KG1 (cell line): ENCODE measurements at regions not wholly inside any gene's neighbourhood (a gene's known extent, or its start where the extent isn't known, plus 50 kb on each side); places are given as distances from the start of the nearest gene placed in this dataset.
A peak's percentile ranks its signal among the peaks of the same experiment; 100 is the strongest.
"Not testable (repeated sequence)": the region's sequence is repeated elsewhere in the genome, so short reads cannot be mapped to it uniquely, and the experiment has no call there.

ENCODE experiments used
- DNase-seq: peaks from one replicate; lab custom pipeline; 2025; lab: John Stamatoyannopoulos, UW

DNA sequence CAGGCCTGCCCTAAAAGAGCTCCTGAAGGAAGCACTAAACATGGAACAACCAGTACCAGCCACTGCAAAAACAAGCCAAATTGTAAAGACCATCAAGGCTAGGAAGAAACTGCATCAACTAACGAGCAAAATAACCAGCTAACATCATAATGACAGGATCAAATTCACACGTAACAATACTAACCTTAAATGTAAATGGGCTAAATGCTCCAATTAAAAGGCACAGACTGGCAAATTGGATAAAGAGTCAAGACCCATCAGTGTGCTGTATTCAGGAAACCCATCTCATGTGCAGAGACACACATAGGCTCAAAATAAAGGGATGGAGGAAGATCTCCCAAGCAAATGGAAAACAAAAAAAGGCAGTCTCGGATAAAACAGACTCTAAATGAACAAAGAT, 117.7 kb upstream of the ETV3 start:
- not testable (repeated sequence) for DNase-seq

DNA sequence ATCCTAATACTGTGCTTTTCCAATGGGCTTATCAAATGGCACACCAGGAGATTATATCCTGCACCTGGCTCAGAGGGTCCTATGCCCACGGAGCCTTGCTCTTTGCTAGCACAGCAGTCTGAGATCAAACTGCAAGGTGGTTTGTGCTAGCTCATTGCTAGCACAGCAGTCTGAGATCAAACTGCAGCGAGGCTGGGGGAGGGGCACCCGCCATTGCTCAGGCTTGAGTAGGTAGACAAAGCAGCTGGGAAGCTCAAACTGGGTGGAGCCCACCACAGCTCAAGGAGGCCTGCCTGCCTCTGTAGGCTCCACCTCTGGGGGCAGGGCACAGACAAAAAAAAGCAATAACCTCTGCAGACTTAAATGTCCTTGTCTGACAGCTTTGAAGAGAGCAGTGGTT, 116.0 kb upstream of the ETV3 start:
- DNase-seq = not testable (repeated sequence)

DNA sequence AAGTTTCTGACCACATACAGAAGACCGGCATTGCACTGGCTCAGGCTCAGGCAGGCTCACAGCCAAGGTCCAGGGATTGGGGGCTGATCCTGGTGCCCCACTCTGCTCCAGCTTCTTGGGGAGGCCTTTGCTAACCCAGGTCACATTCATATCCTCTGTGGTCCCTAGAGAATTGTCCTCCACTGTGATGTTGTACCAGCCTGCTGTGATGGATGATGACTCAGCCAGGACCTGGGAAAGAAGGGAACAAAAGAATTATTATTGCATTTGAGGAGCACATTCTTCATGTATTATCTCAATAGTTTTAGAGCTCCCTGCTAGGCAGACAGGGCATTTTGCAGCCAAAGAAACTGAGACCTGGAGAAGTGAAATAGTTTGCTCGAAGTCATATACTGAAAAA, 114.3 kb upstream of the ETV3 start:
- no peak for DNase-seq

DNA sequence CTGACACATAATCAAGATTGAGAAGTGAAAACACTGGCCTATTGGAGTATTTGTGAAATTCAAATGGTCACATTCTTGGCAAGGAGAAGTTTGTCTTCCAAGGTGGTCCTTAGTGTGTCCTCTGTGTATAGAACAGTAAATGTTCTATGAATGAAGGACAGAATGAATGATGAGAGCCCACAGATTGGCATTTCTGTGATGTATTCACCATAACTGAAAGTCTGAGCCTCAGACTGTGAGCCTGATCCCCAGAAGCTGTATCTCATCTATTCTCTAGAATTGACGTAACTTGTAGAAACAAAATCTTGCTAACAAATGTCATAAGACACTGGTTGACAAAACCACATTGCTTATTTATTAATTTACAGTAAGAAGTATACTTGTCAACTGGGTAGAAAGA, 111.5 kb upstream of the ETV3 start:
- DNase-seq = no peak

DNA sequence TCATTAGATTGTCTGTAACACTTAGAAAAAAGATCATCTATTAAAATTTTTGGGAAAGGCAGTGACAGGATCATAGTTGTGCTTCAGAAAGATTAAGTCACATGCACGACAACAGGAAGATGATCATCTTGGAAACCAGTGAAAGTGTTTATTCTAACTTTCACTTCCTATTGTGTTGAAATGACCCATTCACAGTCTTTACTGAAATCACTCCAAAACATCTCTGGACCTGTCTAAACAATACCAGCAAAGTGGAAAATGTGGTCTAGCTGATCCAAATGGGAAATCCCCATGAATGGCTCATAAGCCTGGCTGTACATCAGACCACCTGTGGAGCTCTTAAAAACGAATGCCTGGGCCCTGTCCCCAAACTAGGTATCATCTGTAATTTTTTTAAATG, 111.1 kb upstream of the ETV3 start:
- no peak for DNase-seq

DNA sequence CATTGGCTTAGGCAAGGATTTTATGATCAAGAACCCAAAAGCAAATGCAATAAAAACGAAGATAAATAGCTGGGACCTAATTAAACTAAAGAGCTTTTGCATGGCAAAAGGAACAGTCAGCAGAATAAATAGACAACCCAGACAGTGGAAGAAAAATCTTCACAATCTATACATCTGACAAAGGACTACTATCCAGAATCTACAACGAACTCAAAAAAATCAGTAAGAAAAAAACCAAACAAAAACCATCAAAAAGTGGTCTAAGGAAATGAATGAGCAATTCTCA, 109.5 kb upstream of the ETV3 start:
- not testable (repeated sequence) for DNase-seq

DNA sequence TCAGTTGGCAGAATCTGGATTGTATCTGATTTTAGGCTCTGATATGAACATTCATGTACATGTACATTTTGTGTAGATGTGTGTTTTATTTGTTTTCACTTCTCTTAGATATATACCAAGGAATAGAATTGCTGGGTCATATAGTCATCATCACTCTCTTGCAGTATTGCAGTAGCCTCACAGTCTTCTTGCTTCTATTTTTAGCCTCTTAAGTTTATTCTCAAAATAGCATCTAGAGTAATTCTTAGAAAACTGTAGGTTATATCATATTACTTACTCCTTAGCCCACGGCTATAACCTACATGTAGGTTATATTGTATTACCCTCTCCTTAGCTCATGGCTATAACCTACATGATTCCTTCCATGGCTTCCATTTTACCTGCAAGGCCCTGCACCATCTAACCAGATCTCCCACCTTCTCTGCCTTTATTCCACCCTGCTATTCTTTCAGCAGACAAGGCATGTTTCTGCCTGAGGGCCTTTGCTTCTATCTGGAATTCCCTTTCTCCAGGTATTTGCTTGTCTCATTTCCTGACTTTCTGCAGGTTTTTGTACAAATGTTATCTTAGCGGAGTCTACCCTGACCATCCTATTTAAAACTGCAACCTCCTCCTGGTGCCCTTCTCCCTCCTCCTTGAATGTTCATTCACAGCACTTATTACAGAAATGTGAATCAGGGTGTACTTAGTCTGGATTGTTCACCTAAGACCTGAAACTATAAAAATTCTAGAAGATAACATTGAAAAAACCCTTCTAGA, 109.0 kb upstream of the ETV3 start:
- DNase-seq = no peak

DNA sequence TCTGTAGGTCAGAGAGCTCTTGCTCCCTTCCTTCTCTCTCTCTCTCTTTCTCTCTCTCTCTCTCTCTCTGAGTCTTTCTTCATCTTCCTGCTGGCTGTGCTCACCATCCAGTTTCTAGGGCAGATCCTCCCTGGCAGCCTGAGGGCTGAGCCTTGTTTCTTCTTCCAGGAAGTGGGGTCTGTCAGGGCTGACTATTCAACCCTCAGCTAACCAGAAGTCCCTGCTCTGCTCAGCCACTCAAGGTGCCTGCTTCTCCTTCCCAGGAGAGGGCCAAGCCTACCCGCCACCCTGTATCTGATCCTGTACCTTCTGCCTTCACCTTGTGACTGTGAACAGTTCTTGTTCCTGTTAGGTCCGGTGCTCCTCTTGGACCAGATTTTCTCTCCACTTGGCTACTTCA, 107.6 kb upstream of the ETV3 start:
- no peak for DNase-seq

DNA sequence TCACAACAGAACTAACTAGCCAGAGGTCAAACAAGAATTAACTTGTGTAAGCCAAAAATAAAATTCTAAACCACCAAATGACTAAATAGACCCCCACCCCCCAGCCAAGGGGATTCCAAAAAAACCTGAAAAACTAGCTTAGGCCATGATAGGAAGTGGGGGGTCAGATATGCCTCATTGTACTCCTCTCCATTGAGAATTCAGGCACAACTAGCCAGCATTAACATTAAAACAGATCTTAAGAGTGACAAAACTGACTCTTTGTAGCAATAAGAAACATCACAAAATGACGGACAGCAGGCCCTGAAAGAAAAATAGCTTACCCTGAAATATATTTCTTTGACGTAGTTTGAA, 103.0 kb upstream of the ETV3 start:
- no peak for DNase-seq

DNA sequence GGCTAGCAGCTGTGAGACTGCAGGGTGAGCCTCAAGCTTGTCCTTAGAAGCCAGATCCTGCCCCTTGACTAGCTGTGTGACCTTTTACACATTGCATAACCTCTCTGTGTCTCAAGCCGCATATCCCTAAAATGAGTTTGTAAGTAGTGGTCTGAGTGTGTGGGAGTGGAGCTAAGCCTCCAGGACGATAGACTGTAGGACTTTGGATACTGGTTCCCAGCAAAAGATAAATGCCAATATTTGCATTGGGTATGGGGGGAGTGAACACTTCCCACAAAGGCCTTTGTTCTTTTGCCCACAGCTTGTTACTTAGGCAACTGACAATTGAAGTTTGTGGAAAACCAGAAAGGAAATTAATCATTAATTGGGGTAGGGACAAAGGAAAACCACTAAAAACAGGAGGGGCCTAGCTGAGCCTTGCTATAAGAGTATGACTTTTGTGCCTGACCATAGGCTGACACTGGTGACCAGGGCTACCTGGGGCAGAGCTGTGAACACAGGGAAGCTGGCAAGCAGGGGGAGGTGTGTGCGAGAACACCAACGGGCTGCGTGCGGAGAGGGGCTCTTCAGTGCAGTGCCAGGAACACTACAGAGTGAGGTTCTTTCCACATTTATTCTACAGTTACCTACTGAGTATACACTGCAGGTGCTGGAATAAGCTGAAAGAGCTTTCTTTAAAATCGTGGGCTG, 102.4 kb upstream of the ETV3 start:
- no peak for DNase-seq

DNA sequence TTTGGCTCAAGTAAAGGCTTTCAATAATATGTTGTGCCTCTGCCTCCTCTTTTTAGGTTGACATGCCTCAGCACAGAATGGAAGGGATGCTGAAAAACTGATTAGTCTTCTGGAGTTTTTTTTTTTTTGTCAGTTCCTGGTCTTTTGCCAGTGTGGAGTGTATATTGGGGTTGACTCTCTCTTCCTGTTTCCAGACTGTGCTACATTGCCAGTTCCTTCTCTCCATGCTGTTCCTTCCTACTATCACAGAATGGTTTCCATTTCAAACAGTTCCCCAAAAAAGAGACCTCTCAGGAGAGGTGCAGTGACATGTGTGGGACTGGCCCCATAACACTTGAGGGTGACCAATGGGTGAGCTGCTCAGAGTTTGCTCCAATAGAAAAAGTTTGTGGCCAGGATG, 101.7 kb upstream of the ETV3 start:
- DNase-seq = no peak

DNA sequence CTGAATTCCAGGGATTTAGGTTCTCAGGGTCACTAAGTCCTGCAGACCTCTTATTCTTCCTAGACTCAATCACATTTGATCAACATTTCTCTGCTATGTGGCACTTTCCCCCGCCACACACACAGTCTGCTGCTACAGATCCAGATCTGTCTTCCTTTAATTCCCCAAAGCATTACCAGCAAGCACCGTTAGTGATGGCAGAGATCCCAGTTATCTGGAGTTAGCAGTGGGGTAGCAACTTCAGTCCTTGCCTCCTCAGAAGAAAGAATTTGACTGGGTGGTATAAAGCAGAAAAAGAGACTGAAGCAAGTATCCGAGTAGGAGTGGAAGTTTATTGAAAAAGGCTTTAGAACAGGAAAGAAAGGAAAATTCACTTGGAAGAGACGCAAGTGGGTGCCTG, 100.4 kb upstream of the ETV3 start:
- no peak for DNase-seq

DNA sequence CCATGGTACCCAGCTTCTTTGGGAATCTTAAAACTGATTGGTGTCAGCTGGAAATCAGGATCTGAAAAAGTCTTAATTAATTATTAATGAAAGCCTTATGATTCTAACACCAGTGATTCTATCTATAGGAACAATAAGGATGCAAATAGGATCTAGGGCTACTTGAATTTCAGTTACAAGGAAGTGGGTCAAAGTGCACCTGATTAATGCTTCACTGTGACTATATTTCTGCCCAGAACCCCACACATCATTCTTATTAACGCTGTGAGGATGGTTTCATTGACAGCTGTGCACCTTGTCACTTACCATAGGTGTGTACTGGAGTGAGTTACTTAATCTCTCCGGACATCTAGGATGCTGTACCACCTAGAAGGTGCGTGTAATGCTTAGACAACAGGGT, 99.8 kb upstream of the ETV3 start:
- no peak for DNase-seq

DNA sequence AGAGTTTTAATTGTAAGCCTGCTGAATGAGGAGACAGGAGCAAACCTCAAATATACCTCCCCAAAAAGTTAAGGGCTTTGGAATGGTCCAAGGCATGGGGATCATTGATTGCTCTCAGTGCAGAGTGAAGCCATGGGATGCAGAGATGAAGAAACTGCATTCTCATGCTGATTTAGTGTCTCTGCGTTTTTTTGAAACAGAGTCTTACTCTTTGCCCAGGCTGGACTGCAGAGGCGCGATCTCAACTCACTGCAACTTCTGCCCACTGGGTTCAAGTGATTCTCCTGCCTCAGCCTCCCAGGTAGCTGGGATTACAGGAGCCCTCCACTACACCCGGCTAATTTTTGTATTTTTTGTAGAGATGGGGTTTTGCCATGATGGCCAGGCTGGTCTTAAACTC, 99.3 kb upstream of the ETV3 start:
- DNase-seq = no peak

DNA sequence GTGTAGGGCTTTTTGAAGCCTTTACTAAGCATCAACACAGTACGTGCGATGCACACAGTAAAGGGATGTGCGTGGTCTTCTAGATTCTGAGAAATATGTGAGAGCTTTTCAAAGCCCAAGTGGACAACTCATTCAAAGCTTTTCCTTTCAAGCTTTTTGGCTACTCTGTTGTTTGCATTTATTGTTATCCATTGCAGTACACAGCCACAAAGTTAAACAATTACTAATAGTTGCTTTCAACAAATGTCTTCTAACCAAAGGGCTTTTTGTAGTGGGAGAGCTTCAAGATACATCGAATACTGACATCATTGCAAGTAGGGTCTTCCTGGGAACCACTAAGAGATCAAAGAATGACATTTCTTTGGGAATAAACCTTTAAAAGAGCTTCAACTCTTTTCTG, 97.9 kb upstream of the ETV3 start:
- DNase-seq = no peak

DNA sequence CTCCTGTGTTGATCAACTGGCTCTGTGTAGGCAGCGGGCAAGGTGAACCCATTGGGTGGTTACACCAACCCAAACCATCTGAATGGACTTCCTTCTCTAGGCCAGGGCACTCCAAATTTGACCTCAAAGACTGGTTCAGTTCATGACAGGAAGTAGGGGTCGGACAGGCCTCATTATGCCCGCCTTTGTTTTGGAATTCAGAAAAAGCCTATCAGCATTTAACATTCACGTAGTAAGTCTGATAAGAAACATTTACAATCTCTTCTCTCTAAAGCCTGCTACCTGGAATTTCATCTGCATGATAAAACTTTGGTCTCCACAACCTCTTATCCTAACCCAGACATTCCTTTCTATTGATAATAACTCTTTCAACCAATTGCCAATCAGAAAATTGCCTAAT, 97.1 kb upstream of the ETV3 start:
- DNase-seq = no peak

DNA sequence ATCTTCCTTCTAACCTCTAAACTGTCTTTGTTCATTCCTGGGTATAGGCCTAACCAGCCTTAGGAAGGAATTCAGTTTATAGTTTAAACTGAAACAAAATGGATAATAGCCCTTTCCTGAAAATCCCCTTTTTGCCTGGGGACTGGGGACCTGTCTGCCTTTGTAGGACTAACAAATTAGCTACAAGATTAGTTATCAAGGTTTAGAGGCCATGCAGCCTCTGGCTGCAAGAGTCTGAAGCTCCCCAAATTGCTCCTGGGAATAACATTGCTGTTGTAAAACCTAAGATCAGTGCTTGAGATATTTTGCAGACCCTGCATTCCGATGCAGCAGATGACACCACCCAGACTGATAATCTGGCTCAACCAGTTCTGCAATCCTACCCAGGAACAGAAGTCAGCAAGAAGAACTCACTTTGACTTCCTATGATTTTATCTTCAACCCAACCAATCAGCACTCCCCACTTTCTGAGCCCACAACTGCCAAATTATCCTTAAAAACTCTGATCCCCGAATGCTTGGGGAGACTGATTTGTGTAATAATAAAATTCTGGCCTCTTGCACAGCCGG, 96.6 kb upstream of the ETV3 start:
- peak; percentile 3 for DNase-seq

DNA sequence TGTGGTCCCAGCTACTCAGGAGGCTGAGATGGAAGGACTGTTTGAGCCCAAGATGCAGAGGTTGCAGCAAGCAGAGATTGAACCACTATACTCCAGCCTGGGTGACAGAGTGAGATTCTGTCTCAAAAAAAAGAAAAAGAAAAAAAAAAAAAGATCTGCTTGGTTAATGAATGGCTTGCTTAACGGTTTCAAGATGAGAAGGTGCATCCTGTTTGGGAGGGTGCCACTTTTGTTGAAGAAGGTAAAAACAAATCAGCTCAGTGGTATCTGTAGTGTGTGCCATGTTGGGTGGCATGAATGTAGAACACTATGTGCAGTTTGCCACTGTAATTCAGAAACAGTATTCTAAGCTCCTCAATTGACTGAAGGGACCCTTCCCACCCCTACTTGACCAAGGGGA, 94.9 kb upstream of the ETV3 start:
- DNase-seq = no peak

DNA sequence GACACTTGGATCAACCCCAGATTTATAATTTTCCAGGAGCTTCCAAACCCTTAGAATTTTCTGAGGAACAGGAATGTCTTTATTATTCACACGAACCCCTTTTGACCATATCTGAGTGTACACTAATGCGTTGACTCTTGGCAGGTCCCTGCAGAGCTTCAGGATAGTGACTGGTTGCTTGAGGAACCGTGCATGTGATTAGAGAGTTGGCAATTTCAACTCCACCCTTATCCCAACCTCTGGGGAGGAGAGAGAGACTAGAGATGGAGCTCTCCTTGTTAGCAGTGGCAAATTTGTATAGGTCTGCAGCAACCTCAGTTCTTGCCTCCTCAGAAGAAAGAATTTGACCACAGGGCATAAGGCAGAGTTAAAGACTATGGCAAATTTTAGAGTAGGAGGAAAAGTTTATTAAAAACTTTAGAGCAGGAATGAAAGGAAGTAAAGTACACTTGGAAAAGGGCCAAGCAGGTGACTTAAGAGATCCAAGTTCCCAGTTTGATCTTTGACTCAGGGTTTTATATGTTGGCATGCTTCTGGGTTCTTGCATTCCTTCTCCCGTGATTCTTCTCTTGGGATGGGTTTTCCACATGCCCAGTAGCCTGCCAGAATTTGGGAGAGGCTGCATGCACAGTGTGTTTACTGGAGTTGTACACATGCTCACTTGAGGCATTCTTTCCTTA, 93.8 kb upstream of the ETV3 start:
- DNase-seq = no peak

DNA sequence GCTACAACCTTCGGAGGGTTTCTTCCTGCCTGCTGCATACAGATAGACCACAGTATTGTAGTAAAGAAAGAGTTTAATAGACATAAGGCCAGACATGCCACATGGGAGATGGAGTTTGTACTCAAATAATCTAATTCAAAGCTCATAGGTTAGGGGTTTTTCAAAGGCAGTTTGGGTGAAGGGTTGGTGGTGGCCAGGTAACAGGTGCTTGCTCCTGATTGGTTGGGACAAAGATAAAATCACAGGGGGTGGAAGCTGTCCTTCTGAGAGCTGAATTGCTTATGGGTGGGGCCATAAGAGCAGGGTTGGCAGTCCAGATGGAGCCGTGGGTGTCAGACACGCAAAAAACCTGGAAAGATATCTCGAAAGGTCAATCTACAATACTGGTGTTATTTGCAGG, 92.3 kb upstream of the ETV3 start:
- DNase-seq = no peak

DNA sequence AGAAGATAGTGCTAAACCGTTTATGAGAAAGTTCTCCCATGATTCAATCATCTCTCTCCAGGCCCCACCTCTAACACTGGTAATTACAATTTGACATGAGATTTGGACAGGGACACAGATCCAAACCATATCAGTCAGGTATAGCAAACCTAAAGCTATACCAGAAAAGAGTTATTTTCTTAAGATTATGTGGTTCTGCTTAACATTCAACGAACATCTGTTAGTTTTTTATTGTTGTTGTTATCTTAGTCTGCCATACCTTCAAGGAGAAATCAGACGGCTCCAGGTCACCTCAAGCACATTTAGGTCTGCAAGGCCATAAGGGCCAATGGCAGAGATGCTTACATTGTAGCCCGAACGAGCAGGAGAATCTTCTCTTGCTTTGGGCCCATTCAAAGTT, 89.5 kb upstream of the ETV3 start:
- DNase-seq = no peak

DNA sequence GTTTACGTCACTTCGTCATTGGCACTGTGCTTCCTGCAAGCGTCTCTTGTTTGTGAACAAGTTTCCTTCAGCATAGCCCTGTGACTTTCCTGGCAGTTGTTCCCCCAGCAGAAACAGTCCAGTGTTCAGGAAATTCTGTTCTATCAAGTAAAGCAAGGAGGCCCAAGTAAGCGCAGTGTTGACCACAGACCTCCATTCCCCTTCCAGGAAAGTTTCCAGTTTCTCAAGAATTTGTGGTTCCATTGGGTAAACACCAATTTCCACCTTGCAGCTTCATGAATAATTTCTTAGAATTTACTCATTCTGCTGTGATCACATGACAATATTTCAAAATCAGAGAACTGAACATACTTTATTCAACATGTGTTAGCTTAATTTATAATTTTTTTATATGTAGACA, 88.5 kb upstream of the ETV3 start:
- DNase-seq = no peak

DNA sequence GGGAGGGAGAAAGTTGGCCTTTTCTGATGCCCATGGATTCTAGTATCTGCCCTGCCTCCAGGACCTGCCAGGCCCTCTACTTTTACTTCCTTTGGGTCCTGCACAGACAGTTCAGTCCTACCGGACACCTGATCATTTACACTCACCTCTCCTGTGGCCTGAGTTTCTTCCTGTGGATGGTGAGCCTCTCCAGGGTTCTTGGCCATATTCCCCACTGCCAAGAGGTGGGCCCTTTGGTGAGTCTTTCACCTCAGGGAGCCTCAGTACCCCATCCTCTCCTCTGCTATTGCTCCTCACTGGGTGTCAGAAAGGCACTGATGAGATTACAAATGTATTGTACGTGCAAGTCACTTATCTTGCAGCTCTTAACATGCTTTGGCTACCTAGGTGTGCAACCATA, 81.4 kb upstream of the ETV3 start:
- no peak for DNase-seq
